Spleen (tissue), 11 donors: ENCODE measurements at regions not wholly inside any gene's neighbourhood (a gene's known extent, or its start where the extent isn't known, plus 50 kb on each side); places are given as distances from the start of the nearest gene placed in this dataset.
A peak's percentile ranks its signal among the peaks of the same experiment; 100 is the strongest.

Experiments
- DNase-seq: peaks from one replicate; pipeline ENCODE4 v3.0.0-alpha.2; 2020
- H3K27ac ChIP-seq, 8 donors: fragments of 200-600 bp; sonication (generic) in 7 of 8; 1 replicate in 4 of 8; 2 replicates in 4 of 8; pipeline versions ENCODE4 v1.5.0 to v1.8.0; 2016 to 2021; ENCODE audit warnings: inconsistent platforms in 4 of 8, mild to moderate bottlenecking in 4 of 8, moderate library complexity in 1 of 8
- H3K27me3 ChIP-seq, 7 donors: fragments of 200-600 bp; sonication (generic) in 6 of 7; replicated peaks in 1 of 7; 1 replicate in 4 of 7; 2 replicates in 3 of 7; pipeline versions ENCODE4 v1.5.0 to v1.8.0; 2016 to 2021; ENCODE audit warnings: inconsistent platforms in 3 of 7, mild to moderate bottlenecking in 1 of 7
- H3K36me3 ChIP-seq, 6 donors: fragments of 200-600 bp; sonication (generic) in 5 of 6; 1 replicate in 4 of 6; 2 replicates in 2 of 6; pipeline versions ENCODE4 v1.5.0 to v1.8.0; 2016 to 2021; ENCODE audit warnings: inconsistent platforms in 2 of 6
- H3K4me1 ChIP-seq, 6 donors: fragments of 200-600 bp; sonication (generic) in 5 of 6; 1 replicate in 3 of 6; 2 replicates in 3 of 6; pipeline versions ENCODE4 v1.5.0 to v1.8.0; 2016 to 2021; ENCODE audit warnings: inconsistent platforms in 3 of 6
- H3K4me3 ChIP-seq, 8 donors: fragments of 200-600 bp; sonication (generic) in 7 of 8; 1 replicate in 4 of 8; 2 replicates in 4 of 8; pipeline versions ENCODE4 v1.5.0 to v1.8.0; 2016 to 2021; ENCODE audit warnings: inconsistent platforms in 4 of 8, mild to moderate bottlenecking in 4 of 8, moderate library complexity in 2 of 8
- H3K9me3 ChIP-seq, 8 donors: fragments of 200-600 bp; sonication (generic) in 7 of 8; 1 replicate in 4 of 8; 2 replicates in 4 of 8; pipeline versions ENCODE4 v1.5.0 to v1.8.0; 2016 to 2021; ENCODE audit warnings: inconsistent platforms in 4 of 8
- CTCF ChIP-seq, 11 experiments: fragments of 200-600 bp in 7 of 11; fragments of 450-650 bp in 4 of 11; sonication (generic) in 4 of 11; IDR thresholded peaks in 8 of 11; conservative IDR thresholded peaks in 3 of 11; 1 replicate in 7 of 11; 2 replicates in 4 of 11; pipeline versions ENCODE4 v1.4.0 to v1.8.0; 2016 to 2021; ENCODE audit warnings: antibody characterized with exemption in 11 of 11, inconsistent platforms in 4 of 11, mild to moderate bottlenecking in 1 of 11
- POLR2A ChIP-seq, 3 donors: fragments of 450-650 bp; IDR thresholded peaks; one replicate each; pipeline ENCODE4 v1.5.1; 2017; ENCODE audit warnings: antibody characterized with exemption in 3 of 3, mild to moderate bottlenecking in 1 of 3
- POLR2AphosphoS5 ChIP-seq, 3 donors: sonication (generic); formaldehyde crosslinking; IDR thresholded peaks; one replicate each; pipeline ENCODE4 v1.5.1; 2017; ENCODE audit warnings: antibody characterized with exemption in 3 of 3
- WGBS, 5 donors: extraction: QIAGEN DNeasy Blood & Tissue Kit in 3 of 5; methylation state at CpG; one replicate each; pipeline versions ENCODE4 v1.1.5 to v1.1.7; 2013 to 2018; 5-methylcytosine and 5-hydroxymethylcytosine counted together
- intact Hi-C: fragments of 100-400 bp; cut with DNase I; formaldehyde crosslinking; loops from one replicate; pipeline ENCODE4 v1.15.0; 2023; ENCODE audit warnings: low total_unique reads
- donor health status: healthy with polysubstance abuse.
- donor health status: DM: no; HTN: no; CAD: no; lungs with moderate emphysema.
- donor health status: DM: no; HTN: no; CAD: no.
- donor health status: Bipolar disorder and iron deficiency.
- donor health status: healthy.
- donor health status: DM: no; HTN: no; CAD: no.
- donor health status: DM: yes; HTN: yes; CAD: no.

DNA sequence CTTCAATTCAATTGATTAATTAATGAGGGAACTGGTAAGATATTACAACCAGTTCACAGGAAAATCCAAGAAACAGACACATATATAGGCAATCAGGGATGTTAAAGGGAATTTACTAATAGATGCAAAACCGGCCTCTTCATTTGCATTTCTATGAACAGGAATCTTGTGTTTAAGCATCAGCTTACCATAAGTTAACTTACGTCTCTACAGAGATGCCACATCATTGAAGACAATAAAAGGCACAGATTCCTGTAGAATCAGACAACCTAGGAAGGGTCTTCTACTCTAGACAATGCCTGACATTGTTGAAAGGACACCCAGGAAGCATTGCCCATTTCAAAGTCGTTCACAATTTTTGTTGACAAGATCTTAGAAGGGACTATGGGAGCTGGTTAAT, 93.0 kb upstream of the EPCAM start:
- WGBS, 5 donors: 81 to 91% (median 88%) methylated on average over 3 of the region's 3 CpGs

GRCh38 chr2:47274054-47274782, 94.9 kb upstream of the EPCAM start:
- H3K36me3 ChIP-seq: no peaks in the 10 kb centered on the region
- H3K9me3 ChIP-seq: no peaks in the 10 kb centered on the region
- no peak for DNase-seq
- H3K4me3 ChIP-seq: no peak overlapping the region
- no peaks in the 10 kb centered on the region for H3K27me3 ChIP-seq
- intact Hi-C loops: no loop called here
- WGBS, 5 donors: 82 to 89% (median 86%) methylated on average over 10 of the region's 10 CpGs
- peaks cover 18 to 55% (median 40%) of the 10 kb centered on the region in 6 donors for H3K4me1 ChIP-seq
- peak overlapping the region in 7 of 8 donors; percentile 17 to 84 (median 78) for H3K27ac ChIP-seq
- TF ChIP-seq POLR2AphosphoS5 (IDR thresholded peaks at IDR 0.05) (no peak), POLR2A (IDR thresholded peaks at IDR 0.05) (no peak), CTCF (IDR thresholded peaks at IDR 0.05 in 8 of 11, conservative IDR thresholded peaks at IDR 0.05 in 3 of 11) (no peak)

More for the DNA sequence above, 93.0 kb upstream of the EPCAM start:
- Histone ChIP-seq H3K4me3 (no peak overlapping the region), H3K4me1 (peaks cover 13 to 44% (median 36%) of the 10 kb centered on the region in 6 donors), H3K27ac (no peak overlapping the region), H3K9me3 (no peaks in the 10 kb centered on the region), H3K36me3 (no peaks in the 10 kb centered on the region), H3K27me3 (no peaks in the 10 kb centered on the region)
- DNase-seq: no peak
- intact Hi-C loops: no loop called here
- no peak for TF ChIP-seq CTCF (IDR thresholded peaks at IDR 0.05 in 8 of 11, conservative IDR thresholded peaks at IDR 0.05 in 3 of 11)
- TF ChIP-seq POLR2A (IDR thresholded peaks at IDR 0.05): no peak
- no peak for TF ChIP-seq POLR2AphosphoS5 (IDR thresholded peaks at IDR 0.05)

- Histone ChIP-seq H3K36me3 (no peaks in the 10 kb centered on the region), H3K4me3 (peak overlapping the region in 4 of 8 donors; percentile 32 to 62 (median 36)), H3K27ac (peak overlapping the region; percentile 47 to 84 (median 74)), H3K27me3 (no peaks in the 10 kb centered on the region), H3K9me3 (no peaks in the 10 kb centered on the region), H3K4me1 (peaks cover 20 to 61% (median 41%) of the 10 kb centered on the region in 6 donors)
- TF ChIP-seq POLR2A (IDR thresholded peaks at IDR 0.05) (no peak), CTCF (IDR thresholded peaks at IDR 0.05 in 8 of 11, conservative IDR thresholded peaks at IDR 0.05 in 3 of 11) (no peak), POLR2AphosphoS5 (IDR thresholded peaks at IDR 0.05) (peak in 1 of 3 donors; percentile 34)
- intact Hi-C loops: no loop called here
- no peak for DNase-seq
- 57 to 76% (median 61%) methylated on average over 18 of the region's 18 CpGs for WGBS, 5 donors
Measured at GRCh38 chr2:47272905-47273758, 96.0 kb upstream of the EPCAM start.
